GM12865 (cell line): ENCODE measurements at regions not wholly inside any gene's neighbourhood (a gene's known extent, or its start where the extent isn't known, plus 50 kb on each side); places are given as distances from the start of the nearest gene placed in this dataset.

Experiments used
- DNase-seq: peaks from one replicate; pipeline ENCODE4 v3.0.0; 2010; ENCODE audit warnings: low read depth
- H3K4me3 ChIP-seq: 2 replicates; pipeline ENCODE4 v1.5.1; 2011; ENCODE audit warnings: mild to moderate bottlenecking, low read depth, low read length, control low read depth
- TF ChIP-seq, protein P1 (sequence below): IDR thresholded peaks from 2 replicates; pipeline ENCODE4 v1.5.1; 2011; ENCODE audit warnings: low read length, control low read depth, low read depth, inconsistent platforms; ENCODE audit not compliant: insufficient read depth; ENCODE audit errors: missing control alignments

DNA sequence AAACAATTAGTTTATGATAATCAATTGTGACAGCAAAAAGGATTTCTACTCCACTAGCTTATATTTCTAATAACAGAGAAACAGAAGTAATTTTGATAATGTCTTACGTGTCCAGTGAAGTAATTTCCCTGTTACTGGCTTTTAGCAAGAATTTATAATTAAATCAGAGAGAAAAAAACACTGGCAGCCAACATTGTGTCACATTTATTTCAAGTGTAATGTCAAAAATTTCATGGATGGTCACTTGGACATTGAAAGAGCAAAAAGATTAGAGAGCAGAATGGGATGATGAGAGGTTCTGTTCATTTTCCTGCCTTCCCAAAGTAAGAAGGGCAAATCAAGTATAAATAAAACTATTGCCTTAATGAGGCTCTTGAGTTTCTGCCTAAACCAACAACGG, 239.3 kb upstream of the SEMA6A start:
- TF ChIP-seq, protein P1, sequence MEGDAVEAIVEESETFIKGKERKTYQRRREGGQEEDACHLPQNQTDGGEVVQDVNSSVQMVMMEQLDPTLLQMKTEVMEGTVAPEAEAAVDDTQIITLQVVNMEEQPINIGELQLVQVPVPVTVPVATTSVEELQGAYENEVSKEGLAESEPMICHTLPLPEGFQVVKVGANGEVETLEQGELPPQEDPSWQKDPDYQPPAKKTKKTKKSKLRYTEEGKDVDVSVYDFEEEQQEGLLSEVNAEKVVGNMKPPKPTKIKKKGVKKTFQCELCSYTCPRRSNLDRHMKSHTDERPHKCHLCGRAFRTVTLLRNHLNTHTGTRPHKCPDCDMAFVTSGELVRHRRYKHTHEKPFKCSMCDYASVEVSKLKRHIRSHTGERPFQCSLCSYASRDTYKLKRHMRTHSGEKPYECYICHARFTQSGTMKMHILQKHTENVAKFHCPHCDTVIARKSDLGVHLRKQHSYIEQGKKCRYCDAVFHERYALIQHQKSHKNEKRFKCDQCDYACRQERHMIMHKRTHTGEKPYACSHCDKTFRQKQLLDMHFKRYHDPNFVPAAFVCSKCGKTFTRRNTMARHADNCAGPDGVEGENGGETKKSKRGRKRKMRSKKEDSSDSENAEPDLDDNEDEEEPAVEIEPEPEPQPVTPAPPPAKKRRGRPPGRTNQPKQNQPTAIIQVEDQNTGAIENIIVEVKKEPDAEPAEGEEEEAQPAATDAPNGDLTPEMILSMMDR = no peak

GRCh38 chr5:116813356-116813755, 238.7 kb upstream of the SEMA6A start:
- TF ChIP-seq, protein P1 = no peak
- no peak overlapping the region for H3K4me3 ChIP-seq
- no peak for DNase-seq

More for the DNA sequence above, 239.3 kb upstream of the SEMA6A start:
- H3K4me3 ChIP-seq = no peak overlapping the region
- DNase-seq = no peak

- DNase-seq = no peak
- TF ChIP-seq, protein P1 = no peak
Measured at GRCh38 chr5:116810951-116811350, 236.3 kb upstream of the SEMA6A start.

GRCh38 chr5:116806836-116807235, 232.2 kb upstream of the SEMA6A start:
- H3K4me3 ChIP-seq = no peak overlapping the region
- no peak for DNase-seq
- TF ChIP-seq, protein P1 = no peak

More at GRCh38 chr5:116810951-116811350, 236.3 kb upstream of the SEMA6A start:
- no peak overlapping the region for H3K4me3 ChIP-seq

- H3K4me3 ChIP-seq = no peak overlapping the region
- no peak for DNase-seq
- TF ChIP-seq, protein P1 = no peak
Measured at GRCh38 chr5:116799401-116799800, 224.8 kb upstream of the SEMA6A start.

DNA sequence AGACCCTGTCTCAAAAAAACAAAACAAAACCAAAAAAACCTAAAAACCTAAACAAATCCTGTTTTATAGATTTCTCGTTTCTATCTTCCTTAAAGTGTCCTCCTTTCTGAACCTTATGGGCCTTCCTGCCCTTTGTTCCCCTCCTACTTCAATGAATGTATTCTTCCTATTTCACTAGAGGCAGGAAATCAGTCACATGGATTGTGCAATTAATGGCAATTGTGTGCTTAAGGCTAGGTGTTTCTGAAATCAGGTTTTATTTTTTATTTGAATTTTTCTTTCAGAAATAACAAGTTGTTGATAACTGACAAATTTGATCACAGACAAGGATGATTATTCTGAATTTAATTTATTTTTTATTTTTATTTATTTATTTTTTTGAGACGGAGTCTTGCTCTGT, 220.6 kb upstream of the SEMA6A start:
- TF ChIP-seq, protein P1 = no peak

DNA sequence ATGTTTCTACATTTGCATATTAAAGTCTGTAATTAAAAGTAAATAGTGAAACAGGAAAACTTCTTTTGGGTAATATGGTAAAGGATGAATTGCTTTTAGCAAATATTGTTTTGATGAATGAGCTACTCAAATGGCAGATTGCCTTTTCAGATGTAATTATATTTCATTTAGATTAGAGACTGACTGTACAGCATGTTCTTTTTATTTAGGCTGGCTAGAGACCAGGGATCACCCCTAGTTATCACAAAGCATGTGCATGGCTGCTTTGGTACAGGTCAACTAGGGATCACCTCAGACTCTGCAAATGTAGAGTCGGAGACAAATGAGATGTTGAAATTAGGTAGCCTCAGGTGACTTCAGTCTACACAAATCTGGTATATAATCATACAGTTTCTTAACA, 214.9 kb upstream of the SEMA6A start:
- no peak for DNase-seq
- TF ChIP-seq, protein P1 = no peak
- H3K4me3 ChIP-seq = no peak overlapping the region

More for the DNA sequence above, 220.6 kb upstream of the SEMA6A start:
- no peak for DNase-seq
- no peak overlapping the region for H3K4me3 ChIP-seq
